HG03025 (cell line): ENCODE measurements at regions not wholly inside any gene's neighbourhood (a gene's known extent, or its start where the extent isn't known, plus 50 kb on each side); places are given as distances from the start of the nearest gene placed in this dataset.

ENCODE experiments used
- ATAC-seq: cut with Tn5 transposase; IDR thresholded peaks from one replicate; pipeline ENCODE4 v1.9.1; 2021; ENCODE audit warnings: mild to moderate bottlenecking, moderate library complexity; ENCODE audit not compliant: unreplicated experiment, low FRiP score

- no peak for ATAC-seq
Measured at GRCh38 chr18:67710639-67711038, 194.1 kb upstream of the DSEL start.

- ATAC-seq, result no peak
Measured at GRCh38 chr18:67705748-67706147, 189.2 kb upstream of the DSEL start.

- ATAC-seq, result no peak
Measured at GRCh38 chr18:67695684-67696083, 179.2 kb upstream of the DSEL start.

- ATAC-seq, result no peak
Measured at GRCh38 chr18:67694787-67695186, 178.3 kb upstream of the DSEL start.

- no peak for ATAC-seq
Measured at GRCh38 chr18:67692811-67693210, 176.3 kb upstream of the DSEL start.

GRCh38 chr18:67682516-67682915, 166.0 kb upstream of the DSEL start:
- no peak for ATAC-seq

- ATAC-seq, result no peak
Measured at GRCh38 chr18:67677489-67677888, 161.0 kb upstream of the DSEL start.

- ATAC-seq, result no peak
Measured at GRCh38 chr18:67672716-67673115, 156.2 kb upstream of the DSEL start.

GRCh38 chr18:67672155-67672554, 155.6 kb upstream of the DSEL start:
- no peak for ATAC-seq

- no peak for ATAC-seq
Measured at GRCh38 chr18:67670024-67670543, 153.6 kb upstream of the DSEL start.

- no peak for ATAC-seq
Measured at GRCh38 chr18:67665266-67665665, 148.7 kb upstream of the DSEL start.

GRCh38 chr18:67662996-67663395, 146.5 kb upstream of the DSEL start:
- ATAC-seq, result no peak

- ATAC-seq, result no peak
Measured at GRCh38 chr18:67661555-67661954, 145.0 kb upstream of the DSEL start.

GRCh38 chr18:67654101-67654500, 137.6 kb upstream of the DSEL start:
- no peak for ATAC-seq

- no peak for ATAC-seq
Measured at GRCh38 chr18:67652288-67652687, 135.8 kb upstream of the DSEL start.

GRCh38 chr18:67651438-67651837, 134.9 kb upstream of the DSEL start:
- no peak for ATAC-seq

- no peak for ATAC-seq
Measured at GRCh38 chr18:67650686-67651385, 134.3 kb upstream of the DSEL start.

- no peak for ATAC-seq
Measured at GRCh38 chr18:67646890-67647289, 130.4 kb upstream of the DSEL start.

- no peak for ATAC-seq
Measured at GRCh38 chr18:67644226-67644625, 127.7 kb upstream of the DSEL start.

- no peak for ATAC-seq
Measured at GRCh38 chr18:67639872-67640271, 123.4 kb upstream of the DSEL start.

GRCh38 chr18:67636597-67637385, 120.3 kb upstream of the DSEL start:
- ATAC-seq, result no peak
